ENCODE measurements at regions not wholly inside any gene's neighbourhood (a gene's known extent, or its start where the extent isn't known, plus 50 kb on each side); places are given as distances from the start of the nearest gene placed in this dataset.

DNA sequence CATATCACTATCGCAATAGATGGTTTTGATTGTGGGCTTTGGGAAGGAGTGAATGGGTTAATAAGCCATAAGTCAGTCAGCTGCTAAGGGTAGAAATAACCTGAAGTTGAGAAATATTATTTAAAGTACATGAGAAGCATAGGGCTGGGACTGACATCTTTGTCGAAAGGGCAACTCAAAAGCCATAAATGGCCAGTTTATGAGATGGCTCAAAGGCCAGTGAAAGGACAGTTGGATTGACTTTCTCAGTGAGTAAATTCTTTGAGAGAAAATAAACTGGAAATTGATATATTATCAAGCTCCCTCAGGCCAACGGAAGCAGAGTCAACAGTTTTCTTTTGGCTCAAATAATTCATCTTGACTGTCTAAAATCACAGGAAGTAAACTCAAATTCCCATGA, 419.8 kb downstream of the NSUN3 start:
- CTCF ChIA-PET: no interaction called here

DNA sequence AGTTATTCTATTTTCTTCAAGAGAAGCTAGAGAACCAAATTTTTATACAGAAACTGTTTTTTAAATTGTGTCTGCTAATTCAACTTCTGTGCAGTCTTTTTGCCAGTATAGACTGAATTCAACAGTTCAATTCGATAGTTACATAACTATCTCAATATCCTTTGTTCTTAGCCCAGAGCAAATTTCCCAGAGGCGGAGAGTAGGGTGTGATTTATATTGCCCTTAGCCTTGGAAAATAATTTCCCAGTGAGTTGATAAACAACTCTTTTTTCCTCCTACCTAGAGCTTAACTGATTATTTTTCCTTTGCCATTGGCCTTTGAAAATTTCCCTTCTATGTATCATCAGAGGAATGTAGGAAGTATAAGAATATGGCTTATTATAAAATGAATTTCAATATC, 420.5 kb downstream of the NSUN3 start:
- DNase-seq (ENCODE audit: low spot score) (no peak), ATAC-seq (no peak)
- no peaks in the 10 kb centered on the region for H3K27me3 Mint-ChIP-seq (ENCODE audit: low read depth)
- H3K36me3 Mint-ChIP-seq: peaks cover 6% of the 10 kb centered on the region; the same call in 1 of the 2 replicates
- TF ChIP-seq, protein P1, sequence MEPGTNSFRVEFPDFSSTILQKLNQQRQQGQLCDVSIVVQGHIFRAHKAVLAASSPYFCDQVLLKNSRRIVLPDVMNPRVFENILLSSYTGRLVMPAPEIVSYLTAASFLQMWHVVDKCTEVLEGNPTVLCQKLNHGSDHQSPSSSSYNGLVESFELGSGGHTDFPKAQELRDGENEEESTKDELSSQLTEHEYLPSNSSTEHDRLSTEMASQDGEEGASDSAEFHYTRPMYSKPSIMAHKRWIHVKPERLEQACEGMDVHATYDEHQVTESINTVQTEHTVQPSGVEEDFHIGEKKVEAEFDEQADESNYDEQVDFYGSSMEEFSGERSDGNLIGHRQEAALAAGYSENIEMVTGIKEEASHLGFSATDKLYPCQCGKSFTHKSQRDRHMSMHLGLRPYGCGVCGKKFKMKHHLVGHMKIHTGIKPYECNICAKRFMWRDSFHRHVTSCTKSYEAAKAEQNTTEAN (CRISPR knock-in tag; IDR thresholded peaks at IDR 0.05): no peak
- TF ChIP-seq, protein P2, sequence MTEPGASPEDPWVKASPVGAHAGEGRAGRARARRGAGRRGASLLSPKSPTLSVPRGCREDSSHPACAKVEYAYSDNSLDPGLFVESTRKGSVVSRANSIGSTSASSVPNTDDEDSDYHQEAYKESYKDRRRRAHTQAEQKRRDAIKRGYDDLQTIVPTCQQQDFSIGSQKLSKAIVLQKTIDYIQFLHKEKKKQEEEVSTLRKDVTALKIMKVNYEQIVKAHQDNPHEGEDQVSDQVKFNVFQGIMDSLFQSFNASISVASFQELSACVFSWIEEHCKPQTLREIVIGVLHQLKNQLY (CRISPR knock-in tag; IDR thresholded peaks at IDR 0.05): no peak
- no peak for TF ChIP-seq ESRRA (CRISPR knock-in tag; IDR thresholded peaks at IDR 0.05; ENCODE audit: borderline replicate concordance)
- CTCF ChIA-PET: no interaction called here
- peaks cover 17% of the 10 kb centered on the region for H3K9me3 Mint-ChIP-seq
- no peak overlapping the region for H3K4me3 Mint-ChIP-seq
- no peak overlapping the region for H3K27ac Mint-ChIP-seq
- POLR2A ChIA-PET: no interaction called here
- H3K4me1 Mint-ChIP-seq: peaks cover 11% of the 10 kb centered on the region

More for the DNA sequence above, 419.8 kb downstream of the NSUN3 start:
- ATAC-seq (no peak), DNase-seq (ENCODE audit: low spot score) (no peak)
- Mint-ChIP-seq H3K4me3 (no peak overlapping the region), H3K27ac (no peak overlapping the region), H3K27me3 (ENCODE audit: low read depth) (no peaks in the 10 kb centered on the region), H3K9me3 (peaks cover 17% of the 10 kb centered on the region), H3K36me3 (peaks cover 6% of the 10 kb centered on the region; the same call in 1 of the 2 replicates), H3K4me1 (peaks cover 11% of the 10 kb centered on the region)
- POLR2A ChIA-PET: no interaction called here
- TF ChIP-seq, protein P1 (CRISPR knock-in tag; IDR thresholded peaks at IDR 0.05): no peak
- TF ChIP-seq, protein P3, sequence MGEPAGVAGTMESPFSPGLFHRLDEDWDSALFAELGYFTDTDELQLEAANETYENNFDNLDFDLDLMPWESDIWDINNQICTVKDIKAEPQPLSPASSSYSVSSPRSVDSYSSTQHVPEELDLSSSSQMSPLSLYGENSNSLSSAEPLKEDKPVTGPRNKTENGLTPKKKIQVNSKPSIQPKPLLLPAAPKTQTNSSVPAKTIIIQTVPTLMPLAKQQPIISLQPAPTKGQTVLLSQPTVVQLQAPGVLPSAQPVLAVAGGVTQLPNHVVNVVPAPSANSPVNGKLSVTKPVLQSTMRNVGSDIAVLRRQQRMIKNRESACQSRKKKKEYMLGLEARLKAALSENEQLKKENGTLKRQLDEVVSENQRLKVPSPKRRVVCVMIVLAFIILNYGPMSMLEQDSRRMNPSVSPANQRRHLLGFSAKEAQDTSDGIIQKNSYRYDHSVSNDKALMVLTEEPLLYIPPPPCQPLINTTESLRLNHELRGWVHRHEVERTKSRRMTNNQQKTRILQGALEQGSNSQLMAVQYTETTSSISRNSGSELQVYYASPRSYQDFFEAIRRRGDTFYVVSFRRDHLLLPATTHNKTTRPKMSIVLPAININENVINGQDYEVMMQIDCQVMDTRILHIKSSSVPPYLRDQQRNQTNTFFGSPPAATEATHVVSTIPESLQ (CRISPR knock-in tag; IDR thresholded peaks at IDR 0.05): no peak
- TF ChIP-seq GRHL2 (CRISPR knock-in tag; IDR thresholded peaks at IDR 0.05; ENCODE audit: insufficient replicate concordance, severe bottlenecking) (no peak), SP1 (CRISPR knock-in tag; conservative IDR thresholded peaks at IDR 0.05) (no peak), ZNF232 (CRISPR knock-in tag; IDR thresholded peaks at IDR 0.05) (no peak), MXD4 (CRISPR knock-in tag; IDR thresholded peaks at IDR 0.05; ENCODE audit: borderline replicate concordance) (no peak), NR1H2 (CRISPR knock-in tag; IDR thresholded peaks at IDR 0.05) (no peak), ELF4 (CRISPR knock-in tag; IDR thresholded peaks at IDR 0.05; ENCODE audit: low read depth) (no peak), ZNF423 (CRISPR knock-in tag; IDR thresholded peaks at IDR 0.05) (no peak), OVOL2 (CRISPR knock-in tag; IDR thresholded peaks at IDR 0.05; ENCODE audit: borderline replicate concordance) (no peak), GTF2I (CRISPR knock-in tag; conservative IDR thresholded peaks at IDR 0.05) (no peak), RELA (CRISPR knock-in tag; IDR thresholded peaks at IDR 0.05; ENCODE audit: borderline replicate concordance) (no peak), ZNF263 (CRISPR knock-in tag; IDR thresholded peaks at IDR 0.05; ENCODE audit: low read depth) (no peak), NR3C1 (CRISPR knock-in tag; conservative IDR thresholded peaks at IDR 0.05; ENCODE audit: low read depth) (no peak), ZNF396 (CRISPR knock-in tag; IDR thresholded peaks at IDR 0.05; ENCODE audit: borderline replicate concordance) (no peak)
- TF ChIP-seq, protein P4, sequence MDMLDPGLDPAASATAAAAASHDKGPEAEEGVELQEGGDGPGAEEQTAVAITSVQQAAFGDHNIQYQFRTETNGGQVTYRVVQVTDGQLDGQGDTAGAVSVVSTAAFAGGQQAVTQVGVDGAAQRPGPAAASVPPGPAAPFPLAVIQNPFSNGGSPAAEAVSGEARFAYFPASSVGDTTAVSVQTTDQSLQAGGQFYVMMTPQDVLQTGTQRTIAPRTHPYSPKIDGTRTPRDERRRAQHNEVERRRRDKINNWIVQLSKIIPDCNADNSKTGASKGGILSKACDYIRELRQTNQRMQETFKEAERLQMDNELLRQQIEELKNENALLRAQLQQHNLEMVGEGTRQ (CRISPR knock-in tag; IDR thresholded peaks at IDR 0.05): no peak
- TF ChIP-seq, protein P5, sequence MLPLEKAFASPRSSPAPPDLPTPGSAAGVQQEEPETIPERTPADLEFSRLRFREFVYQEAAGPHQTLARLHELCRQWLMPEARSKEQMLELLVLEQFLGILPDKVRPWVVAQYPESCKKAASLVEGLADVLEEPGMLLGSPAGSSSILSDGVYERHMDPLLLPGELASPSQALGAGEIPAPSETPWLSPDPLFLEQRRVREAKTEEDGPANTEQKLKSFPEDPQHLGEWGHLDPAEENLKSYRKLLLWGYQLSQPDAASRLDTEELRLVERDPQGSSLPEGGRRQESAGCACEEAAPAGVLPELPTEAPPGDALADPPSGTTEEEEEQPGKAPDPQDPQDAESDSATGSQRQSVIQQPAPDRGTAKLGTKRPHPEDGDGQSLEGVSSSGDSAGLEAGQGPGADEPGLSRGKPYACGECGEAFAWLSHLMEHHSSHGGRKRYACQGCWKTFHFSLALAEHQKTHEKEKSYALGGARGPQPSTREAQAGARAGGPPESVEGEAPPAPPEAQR (CRISPR knock-in tag; IDR thresholded peaks at IDR 0.05): no peak
- TF ChIP-seq, protein P6, sequence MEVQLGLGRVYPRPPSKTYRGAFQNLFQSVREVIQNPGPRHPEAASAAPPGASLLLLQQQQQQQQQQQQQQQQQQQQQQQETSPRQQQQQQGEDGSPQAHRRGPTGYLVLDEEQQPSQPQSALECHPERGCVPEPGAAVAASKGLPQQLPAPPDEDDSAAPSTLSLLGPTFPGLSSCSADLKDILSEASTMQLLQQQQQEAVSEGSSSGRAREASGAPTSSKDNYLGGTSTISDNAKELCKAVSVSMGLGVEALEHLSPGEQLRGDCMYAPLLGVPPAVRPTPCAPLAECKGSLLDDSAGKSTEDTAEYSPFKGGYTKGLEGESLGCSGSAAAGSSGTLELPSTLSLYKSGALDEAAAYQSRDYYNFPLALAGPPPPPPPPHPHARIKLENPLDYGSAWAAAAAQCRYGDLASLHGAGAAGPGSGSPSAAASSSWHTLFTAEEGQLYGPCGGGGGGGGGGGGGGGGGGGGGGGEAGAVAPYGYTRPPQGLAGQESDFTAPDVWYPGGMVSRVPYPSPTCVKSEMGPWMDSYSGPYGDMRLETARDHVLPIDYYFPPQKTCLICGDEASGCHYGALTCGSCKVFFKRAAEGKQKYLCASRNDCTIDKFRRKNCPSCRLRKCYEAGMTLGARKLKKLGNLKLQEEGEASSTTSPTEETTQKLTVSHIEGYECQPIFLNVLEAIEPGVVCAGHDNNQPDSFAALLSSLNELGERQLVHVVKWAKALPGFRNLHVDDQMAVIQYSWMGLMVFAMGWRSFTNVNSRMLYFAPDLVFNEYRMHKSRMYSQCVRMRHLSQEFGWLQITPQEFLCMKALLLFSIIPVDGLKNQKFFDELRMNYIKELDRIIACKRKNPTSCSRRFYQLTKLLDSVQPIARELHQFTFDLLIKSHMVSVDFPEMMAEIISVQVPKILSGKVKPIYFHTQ (CRISPR knock-in tag; IDR thresholded peaks at IDR 0.05): no peak

Measured in WTC11 (cell line).